GM18498 (cell line): ENCODE measurements at regions not wholly inside any gene's neighbourhood (a gene's known extent, or its start where the extent isn't known, plus 50 kb on each side); places are given as distances from the start of the nearest gene placed in this dataset.

Experiments used
- ATAC-seq: cut with Tn5 transposase; IDR thresholded peaks from one replicate; pipeline ENCODE4 v1.9.1; 2021; ENCODE audit warnings: mild to moderate bottlenecking, moderate library complexity; ENCODE audit not compliant: unreplicated experiment

DNA sequence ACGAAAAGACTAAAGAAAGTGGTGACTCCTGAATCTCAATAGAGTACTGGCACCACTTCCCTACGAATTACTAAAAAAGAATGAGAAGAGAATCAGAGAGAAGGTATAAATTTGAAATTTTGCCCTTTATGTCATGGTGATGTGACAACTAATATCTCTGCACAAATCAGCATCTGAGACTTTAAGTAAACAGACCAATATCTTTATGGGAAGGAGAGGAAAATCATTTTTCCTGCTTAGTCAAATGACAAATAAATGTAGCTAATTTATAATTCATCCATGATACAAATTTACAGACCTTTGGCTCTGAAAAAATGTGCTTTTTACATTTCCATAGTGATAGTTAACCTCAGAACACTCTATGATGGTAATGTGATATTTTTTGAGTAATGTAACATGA is 424.8 kb upstream of the EPHA5 start:
- no peak for ATAC-seq

DNA sequence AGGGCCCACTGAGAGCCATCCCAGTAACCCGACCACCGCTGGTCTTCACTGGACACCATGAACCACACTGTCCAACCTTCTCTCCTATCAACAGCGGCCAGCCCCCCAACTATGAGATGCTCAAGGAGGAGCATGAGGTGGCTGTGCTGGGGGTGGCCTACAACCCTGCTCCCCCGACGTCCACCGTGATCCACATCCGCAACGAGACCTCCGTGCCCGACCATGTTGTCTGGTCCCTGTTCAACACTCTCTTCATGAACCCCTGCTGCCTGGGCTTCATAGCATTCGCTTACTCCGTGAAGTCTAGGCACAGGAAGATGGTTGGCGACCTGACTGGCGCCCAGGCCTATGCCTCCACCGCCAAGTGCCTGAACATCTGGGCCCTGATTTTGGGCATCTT is 423.8 kb upstream of the EPHA5 start:
- ATAC-seq, result no peak

DNA sequence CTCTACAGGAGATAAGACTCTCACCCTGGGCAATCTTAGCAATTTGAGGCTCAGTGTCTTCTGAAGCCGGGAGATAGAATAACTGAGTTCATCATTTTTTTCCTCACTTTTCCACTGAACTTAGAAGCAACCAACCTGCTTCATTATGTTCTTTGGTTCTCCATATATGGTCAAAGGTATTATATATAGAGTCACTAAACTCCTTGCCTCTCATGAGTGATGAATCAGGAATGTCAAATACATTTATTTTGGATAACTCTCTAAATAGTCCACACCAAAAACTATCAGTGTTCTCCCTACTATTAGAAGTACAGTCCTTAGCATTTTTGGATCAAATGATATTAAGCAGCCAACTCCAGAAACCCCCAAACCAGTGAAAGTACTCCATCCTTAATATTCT is 421.5 kb upstream of the EPHA5 start:
- no peak for ATAC-seq

DNA sequence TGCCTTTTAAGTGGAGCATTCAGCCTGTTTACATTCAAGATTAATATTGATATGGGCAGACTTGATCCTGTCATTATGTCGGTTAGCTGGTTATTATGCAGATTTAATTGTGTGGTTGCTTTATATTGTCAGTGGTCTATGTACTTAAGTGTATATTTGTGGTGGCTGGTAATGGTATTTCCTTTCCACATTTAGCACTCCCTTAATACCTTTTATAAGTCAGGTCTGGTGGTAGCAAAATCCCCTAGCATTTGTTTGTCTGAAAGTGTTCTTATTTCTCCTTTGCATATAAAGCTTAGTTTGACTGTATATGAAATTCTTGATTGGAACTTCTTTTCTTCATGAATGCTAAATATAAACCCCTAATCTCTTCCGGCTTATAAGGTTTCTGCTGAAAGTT is 403.7 kb upstream of the EPHA5 start:
- ATAC-seq, result no peak

DNA sequence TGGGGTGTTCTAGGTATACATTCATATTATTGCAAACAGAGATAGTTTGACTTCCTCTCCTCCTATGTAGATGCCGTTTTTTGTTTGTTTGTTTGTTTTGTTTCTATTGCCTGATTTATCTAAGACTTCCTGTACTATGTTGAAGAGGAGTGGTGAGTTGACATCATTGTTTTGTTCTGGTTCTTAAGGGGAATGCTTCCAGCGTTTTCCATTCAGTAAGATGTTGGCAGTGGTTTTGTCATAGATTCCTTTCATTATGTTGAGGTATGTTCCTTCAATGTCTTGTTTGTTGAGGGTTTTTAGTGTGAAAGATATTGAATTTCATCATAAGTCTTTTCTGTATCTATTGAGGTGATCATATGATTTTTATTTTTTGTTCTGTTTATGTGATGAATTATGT is 401.6 kb upstream of the EPHA5 start:
- ATAC-seq, result no peak

DNA sequence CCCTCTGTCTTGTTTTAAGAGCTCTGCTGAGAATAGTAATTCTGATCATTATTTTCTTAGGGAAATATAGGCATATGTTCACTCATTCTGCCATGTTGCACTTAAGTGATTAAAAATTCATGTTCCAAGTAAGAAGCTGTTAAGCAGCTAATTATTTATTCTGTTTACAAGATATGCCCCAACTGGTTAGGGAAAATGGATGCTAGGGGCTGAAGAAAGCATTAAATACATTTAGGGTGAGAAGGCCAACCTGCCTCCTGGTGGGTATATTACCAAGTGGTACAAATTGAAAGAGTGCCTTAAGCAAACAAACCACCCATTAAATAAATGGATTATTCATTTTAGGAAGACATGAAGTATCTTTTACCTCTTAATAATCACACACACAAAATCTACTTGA is 392.6 kb upstream of the EPHA5 start:
- ATAC-seq, result no peak

DNA sequence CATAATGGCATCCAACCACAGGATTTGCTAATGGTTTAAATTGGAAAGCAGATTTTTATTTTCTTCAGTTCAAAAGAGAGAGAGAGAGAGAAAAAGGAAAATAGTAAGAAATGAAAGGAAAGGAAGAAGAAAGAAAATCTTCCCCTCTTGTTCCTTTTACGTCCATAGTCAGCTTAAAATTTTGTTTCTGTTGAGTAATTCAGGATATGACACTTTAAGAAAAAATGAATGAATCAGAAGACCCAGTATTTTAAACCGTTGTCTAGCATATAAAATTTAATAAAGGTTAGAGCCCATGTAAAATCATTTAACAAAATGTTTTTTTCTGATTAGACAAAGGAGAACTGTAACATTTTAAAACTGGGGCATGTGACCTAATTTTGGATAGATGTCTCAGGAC is 391.8 kb upstream of the EPHA5 start:
- ATAC-seq, result no peak

DNA sequence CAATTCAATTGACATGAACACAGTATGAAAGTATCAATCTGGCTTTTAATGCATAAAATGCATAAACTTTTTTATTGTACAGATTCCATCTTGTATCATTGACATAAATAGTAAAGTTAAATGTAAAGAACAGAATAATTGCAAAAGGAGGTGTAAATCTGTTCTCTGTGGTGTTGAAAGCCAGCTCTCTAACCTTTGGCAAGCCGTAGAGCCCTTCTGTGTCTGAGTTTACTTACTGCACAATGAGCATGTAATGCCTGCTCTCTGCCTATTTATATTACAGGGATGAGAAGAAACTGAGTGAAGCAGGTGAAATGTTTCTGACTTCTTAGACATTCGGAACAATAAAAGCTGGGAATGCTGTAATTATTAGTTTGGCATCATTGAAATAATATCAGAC is 389.3 kb upstream of the EPHA5 start:
- no peak for ATAC-seq

DNA sequence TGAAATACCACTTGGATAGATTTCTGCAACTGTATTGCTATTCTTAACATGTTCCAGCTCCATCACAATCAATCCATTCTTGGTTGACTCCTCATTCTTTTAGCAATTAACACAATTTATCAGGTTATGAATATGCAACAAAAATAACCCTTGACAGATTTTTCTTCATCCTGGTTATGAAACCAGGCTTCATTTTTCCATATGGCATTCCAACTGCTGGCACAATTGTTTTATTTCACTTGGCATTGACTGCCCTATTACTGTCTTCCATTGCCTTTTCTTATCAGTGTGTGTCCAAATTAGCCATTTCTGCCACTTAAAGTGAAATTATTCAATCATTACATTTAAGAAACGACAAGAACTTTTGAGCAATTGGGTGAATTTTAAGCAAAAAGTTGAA is 388.8 kb upstream of the EPHA5 start:
- ATAC-seq, result no peak

DNA sequence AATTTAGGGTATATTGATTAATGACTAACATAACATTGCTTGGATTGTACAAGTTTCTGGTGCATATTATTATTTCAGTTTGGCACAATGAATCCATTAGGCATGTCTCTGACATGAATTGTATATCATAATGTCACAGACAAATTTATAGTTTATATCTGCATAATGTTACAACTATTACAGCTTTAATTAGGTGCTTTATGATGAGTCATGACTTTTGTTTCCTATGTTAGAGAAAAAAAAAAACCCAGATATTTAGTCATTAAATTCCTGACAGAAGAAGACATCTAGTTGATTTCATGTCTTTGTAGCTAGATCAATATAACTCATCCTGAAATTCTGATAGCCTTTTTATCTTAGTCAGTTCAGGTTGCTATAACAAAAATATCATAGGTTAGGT is 385.7 kb upstream of the EPHA5 start:
- ATAC-seq, result no peak

DNA sequence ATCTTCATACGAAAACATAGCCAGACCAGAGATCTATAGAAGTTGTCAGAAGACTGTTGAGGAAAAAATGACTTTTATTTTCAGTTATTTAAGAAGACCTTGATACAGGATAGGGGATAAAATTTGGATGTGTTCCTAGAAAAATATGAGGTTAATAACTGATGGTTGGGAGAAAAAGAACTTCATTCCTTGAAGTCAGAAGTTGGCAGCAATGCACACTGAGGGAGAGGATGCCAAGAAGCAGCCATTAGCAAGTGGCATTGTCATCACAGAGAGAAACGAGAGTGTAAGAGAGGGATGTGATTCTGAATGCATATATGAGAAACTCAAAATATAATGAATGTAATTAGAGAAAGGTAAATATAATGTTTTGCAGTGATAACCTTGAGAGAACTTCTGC is 382.1 kb upstream of the EPHA5 start:
- no peak for ATAC-seq

DNA sequence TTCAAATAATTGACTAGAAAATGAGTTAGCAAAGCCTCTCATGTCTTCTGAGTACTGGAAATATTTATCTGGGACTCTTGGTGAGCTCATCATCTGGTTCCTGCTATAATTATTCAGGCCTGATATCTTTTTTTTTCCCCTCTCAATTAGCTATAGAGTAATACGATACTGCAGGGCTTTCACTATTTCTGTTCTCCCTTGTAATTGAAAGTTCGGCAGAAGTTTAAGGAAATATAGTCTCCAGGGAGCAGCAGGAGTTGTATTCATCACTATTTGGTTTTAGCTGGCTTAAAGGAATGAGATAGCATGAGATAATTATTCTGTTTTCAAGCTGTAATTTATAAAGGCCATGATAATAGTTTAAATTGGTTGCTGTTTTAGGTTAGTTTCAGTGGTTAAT is 378.6 kb upstream of the EPHA5 start:
- no peak for ATAC-seq

DNA sequence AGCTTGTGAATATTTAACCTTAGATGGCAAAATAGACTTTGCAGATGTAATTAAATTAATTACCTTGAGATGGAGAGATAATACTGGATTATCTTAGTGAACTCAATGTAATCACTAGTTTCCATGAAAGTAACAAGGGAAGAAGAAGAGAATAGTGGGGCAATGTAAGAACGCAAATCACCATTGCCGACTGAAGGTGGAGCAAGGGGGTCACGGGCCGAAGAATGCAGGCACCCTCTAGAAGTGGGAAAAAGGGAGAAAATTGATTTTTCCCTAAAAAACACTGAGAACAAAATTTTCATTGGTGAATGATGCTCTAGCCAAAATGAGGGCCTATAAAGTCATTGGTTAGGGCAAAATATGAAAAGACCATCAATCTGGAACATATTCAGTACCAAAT is 375.6 kb upstream of the EPHA5 start:
- no peak for ATAC-seq

DNA sequence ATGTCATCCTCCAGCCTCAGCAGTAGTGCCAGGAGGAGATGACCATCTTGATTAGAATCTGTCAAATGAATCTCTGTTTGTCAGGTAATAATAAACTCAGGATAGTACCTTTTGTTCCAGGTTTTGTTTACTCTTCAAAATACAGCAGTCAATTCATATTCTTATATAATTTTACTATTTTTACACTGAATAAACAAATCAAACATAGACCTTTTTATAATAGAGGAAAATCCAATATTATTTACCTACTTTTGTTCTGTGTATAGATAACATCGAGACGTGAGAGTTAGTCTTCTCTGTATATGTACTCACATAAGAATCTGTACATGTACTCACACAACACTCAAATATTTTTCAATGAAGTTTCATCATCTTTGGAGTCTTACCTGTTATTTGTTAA is 365.4 kb upstream of the EPHA5 start:
- no peak for ATAC-seq

DNA sequence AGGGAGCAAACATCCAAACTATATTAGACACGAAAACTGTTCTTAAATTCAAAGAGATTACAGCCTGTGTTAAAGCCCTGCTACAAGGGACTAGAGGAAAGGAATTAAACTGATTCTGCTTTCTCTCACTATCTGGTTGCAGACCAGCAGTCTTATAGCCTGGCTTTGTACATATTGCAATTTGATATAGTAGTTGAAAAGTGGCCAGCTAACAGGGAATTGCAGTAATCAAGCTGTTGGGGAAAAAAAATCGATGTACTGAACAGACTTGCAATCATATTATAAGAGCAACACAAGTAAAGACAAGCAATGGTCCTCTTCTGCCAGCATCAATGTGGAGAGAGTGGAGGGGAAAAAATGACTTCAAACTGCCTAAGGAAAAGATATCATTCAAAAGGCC is 364.4 kb upstream of the EPHA5 start:
- no peak for ATAC-seq

DNA sequence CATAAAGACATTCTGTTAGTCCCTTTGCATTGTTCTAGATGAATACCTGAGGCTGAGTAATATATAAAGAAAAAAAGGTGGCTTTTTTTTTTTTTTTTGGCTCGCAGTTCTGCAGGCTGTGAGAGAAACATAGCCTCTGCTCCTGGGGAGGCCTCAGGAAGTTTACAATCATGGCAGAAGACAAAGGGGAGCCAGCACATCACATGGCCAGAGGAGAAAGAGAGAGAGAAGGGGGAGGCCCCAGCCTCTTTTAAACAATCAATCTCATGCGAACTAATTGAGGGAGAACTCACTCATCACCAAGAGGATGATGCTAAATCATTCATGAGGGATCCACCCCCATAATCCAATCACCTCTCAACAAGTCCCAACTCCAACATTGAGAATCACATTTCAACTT is 364.0 kb upstream of the EPHA5 start:
- ATAC-seq, result no peak

DNA sequence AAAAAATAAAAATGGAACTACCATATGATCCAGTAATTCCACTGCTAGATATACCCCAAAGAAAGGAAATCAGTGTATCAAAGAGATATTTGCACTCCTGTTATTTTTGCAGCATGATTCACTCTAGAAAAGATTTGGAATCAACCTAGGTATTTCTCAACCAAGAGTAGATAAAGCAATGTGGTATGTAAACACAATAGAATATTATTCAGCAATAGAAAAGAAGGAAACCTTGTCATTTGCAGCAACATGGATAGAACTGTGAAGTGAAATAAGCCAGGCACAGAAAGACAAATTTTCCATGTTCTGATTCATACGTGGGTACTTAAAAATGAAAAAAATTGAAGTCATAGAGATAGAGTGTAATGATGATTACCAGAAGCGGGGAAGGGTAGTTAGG is 362.3 kb upstream of the EPHA5 start:
- no peak for ATAC-seq

DNA sequence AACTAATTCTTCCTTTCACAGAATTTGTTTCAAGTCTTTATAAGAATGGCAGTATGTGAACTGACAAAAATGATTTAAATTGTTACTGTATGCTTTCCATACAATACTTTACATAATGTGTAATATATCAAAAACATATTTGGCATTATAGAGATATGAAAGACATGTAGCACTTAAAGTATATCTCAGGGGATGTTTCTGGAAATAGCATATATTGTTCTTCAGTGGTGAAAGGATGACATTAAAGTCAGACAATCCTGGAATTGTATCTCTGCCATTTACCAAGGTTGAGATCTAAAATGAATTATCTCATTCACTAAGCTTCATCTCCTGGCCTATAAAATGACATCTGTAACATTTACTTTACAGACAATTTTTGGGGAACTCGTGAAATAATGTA is 358.4 kb upstream of the EPHA5 start:
- ATAC-seq, result no peak

DNA sequence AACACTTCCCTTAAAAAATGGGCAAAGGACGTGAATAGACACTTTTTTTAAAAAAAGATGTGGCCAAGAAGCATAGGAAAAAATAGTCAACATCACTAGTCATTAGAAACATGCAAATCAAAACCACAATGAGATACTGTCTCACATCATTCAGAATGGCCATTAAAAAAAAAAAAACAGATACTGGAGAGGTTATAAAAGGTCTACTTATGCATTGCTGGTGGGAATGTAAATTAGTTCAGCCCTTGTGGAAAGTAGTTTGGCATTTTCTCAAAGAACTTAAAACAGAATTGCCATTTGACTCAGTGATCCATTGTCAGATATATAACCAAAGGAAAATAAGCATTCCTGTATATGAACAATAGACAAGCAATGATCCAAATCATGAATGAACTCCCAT is 352.8 kb upstream of the EPHA5 start:
- ATAC-seq, result no peak

DNA sequence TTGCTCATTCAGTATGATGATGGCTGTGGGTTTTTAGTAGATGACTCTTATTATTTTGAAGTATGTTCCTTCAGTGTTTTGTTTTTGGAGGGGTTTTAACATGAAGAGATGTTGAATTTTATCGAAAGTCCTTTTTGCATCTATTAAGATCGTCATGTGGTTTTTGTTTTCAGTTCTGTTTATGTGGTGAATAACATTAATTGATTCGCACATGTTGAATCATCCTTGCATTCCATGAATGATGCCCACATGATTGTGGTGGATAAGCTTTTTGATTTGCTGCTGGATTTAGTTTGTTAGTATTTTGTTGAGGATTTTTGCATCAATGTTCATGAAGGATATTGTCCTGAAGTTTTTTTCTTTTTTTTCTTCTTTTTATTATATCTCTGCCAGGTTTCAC is 347.4 kb upstream of the EPHA5 start:
- ATAC-seq, result no peak

DNA sequence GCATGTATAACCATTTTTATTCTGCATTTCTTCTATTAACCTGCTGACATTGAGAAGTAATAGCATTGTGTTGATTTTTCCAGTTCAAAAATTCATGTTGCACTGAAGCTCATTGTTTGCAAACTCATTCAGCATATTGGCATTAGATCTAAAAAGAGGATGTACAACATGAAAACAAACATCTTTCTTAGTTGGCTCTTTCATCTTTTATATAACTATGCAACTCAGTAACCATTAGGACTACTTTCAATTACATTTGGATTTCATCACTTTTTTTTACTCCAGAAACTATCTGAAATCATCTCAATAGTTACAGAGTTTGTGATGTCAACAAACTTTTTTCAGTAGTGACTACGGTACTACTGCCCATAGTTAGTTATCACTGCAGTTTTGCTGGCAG is 346.0 kb upstream of the EPHA5 start:
- no peak for ATAC-seq

DNA sequence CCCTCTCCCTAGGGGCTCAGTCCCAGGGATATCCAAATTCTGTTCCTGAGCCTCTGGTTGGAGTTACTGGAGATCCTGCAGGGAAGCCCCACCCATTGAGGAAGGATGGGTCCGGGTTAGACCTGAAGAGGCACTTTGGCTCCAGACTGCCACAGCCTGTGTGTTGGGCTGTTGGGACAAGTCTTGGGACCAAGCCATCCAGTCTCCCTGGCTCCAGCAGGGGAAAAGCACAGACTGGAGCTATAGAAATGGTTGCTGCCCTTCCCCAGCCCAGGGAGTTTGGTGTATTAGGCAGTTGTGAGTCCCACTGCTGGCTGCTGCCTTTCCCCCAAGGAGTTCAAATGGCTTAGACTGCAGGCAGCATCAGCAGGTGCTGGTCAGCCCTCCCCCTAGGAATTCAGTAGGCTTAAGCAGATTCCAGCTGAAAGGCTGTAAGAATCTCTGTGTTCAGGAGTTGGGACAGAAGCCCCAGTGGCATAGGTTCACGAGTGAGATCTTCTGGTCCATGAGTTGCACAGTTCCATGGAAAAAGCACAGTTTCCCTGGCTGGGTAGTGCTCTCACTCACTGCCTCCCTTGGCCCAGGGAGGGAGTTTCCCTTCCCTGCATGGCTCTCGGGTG is 344.0 kb upstream of the EPHA5 start:
- no peak for ATAC-seq

DNA sequence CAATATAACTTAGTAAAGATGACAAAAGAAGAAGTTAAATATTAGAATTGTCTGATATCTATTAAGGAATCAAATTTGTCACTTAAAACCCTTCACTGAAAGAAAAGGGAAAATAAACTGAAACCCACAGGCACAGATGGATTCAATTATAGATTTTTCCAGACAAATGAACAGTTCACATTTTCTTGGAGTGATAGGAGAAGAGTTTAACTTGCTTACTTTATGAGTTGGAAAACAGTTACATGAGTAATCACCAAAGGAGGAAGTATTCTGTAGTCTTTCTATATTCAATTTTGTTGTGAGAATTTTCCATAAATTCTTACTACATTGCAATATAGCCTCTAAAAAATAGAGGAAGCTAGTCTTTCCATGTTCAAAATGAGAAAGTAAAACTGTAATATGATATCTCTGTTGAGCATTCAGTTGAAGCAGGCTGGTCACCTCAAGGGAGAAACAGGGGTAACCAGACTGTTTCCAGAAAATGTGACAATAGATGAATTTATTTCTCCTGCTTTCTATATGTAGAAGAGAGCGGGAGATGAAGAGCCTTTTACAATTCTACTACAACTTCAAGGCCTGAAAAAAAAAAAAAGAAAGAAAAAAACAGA is 330.3 kb upstream of the EPHA5 start:
- no peak for ATAC-seq
